Neuron (in vitro differentiated cells): ENCODE measurements at regions not wholly inside any gene's neighbourhood (a gene's known extent, or its start where the extent isn't known, plus 50 kb on each side); places are given as distances from the start of the nearest gene placed in this dataset.

Experiments used
- H2AFZ ChIP-seq: one replicate; pipeline ENCODE4 v1.6.1; 2013; ENCODE audit warnings: low read depth, mild to moderate bottlenecking, inconsistent platforms, low read length, moderate library complexity
- H3K27me3 ChIP-seq: one replicate; pipeline ENCODE4 v1.6.1; 2013; ENCODE audit warnings: low read length; ENCODE audit not compliant: insufficient read depth
- H3K36me3 ChIP-seq: one replicate; pipeline ENCODE4 v1.6.1; 2013; ENCODE audit warnings: low read length; ENCODE audit not compliant: insufficient read depth
- H3K4me1 ChIP-seq: one replicate; pipeline ENCODE4 v1.6.1; 2013; ENCODE audit warnings: low read length; ENCODE audit not compliant: insufficient read depth
- H3K4me3 ChIP-seq: 2 replicates; pipeline ENCODE4 v1.5.1; 2013; ENCODE audit warnings: mild to moderate bottlenecking, low read length, moderate library complexity
- H3K9me3 ChIP-seq: one replicate; pipeline ENCODE4 v1.6.1; 2013; ENCODE audit warnings: low read length

DNA sequence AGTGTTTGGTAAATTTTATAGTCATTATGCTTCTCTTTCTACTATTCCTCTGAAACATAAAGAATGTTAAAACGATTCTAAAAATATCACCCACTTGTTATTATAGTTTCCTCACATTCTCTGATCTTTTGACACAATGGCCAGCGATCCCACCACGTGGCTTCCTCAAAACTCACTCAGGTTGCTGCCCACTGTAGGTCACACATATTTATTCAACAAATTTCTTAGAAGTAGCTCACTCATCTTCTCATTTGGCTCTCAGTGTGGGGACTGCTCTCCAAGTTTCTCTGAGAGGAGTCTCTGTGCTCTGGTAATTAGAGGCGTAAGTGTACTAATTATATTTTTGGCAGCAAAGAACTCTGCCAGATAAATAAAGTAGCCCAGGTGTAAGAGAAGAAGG, 465.4 kb downstream of the CDH11 start:
- no peaks in the 10 kb centered on the region for H3K4me1 ChIP-seq
- no peaks in the 10 kb centered on the region for H3K27me3 ChIP-seq
- no peak overlapping the region for H2AFZ ChIP-seq
- no peaks in the 10 kb centered on the region for H3K36me3 ChIP-seq
- no peaks in the 10 kb centered on the region for H3K9me3 ChIP-seq
- H3K4me3 ChIP-seq, result no peak overlapping the region

DNA sequence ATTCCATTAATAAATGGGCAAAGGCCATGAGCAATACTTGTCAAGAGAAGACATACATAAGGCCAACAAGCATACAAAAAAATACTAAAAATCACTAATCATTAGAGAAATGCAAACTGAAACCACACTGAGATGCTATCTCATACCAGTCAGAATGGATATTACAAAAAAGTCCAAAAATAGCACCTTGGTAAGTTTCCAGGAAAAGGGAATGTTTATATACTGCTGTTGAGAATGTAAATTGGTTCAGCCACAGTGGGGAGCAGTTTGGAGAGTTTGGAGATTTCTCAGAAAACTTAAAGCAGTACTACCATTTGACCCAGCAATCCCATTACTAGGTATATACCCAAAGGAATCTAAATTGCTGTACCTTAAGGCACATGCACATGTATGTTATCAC, 467.7 kb downstream of the CDH11 start:
- no peaks in the 10 kb centered on the region for H3K4me1 ChIP-seq
- no peaks in the 10 kb centered on the region for H3K27me3 ChIP-seq
- H2AFZ ChIP-seq, result no peak overlapping the region
- no peaks in the 10 kb centered on the region for H3K36me3 ChIP-seq
- H3K4me3 ChIP-seq, result no peak overlapping the region
- no peaks in the 10 kb centered on the region for H3K9me3 ChIP-seq

DNA sequence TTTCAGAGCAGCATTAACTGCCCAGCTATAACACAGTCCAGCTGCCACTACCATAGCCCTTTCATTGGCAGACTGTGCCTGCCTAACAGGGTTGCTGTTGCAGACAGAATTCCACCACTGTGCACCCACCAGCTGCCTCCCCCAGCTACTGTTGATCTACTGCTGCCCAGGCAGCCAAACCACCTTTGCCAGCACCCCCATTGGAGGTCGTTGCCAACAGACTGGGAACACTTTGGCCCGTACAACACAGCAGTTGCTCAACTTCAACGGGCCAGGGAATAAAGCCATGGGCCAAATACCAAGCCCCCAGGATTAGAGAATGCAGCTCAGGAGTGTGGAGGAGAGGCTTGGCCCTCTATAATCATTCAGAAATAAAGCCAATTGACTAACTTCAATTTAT, 473.6 kb downstream of the CDH11 start:
- Histone ChIP-seq H3K27me3 (no peaks in the 10 kb centered on the region), H3K4me1 (no peaks in the 10 kb centered on the region), H3K4me3 (no peak overlapping the region), H2AFZ (no peak overlapping the region), H3K36me3 (no peaks in the 10 kb centered on the region), H3K9me3 (no peaks in the 10 kb centered on the region)

- no peaks in the 10 kb centered on the region for H3K4me1 ChIP-seq
- no peak overlapping the region for H2AFZ ChIP-seq
- H3K27me3 ChIP-seq, result no peaks in the 10 kb centered on the region
- no peaks in the 10 kb centered on the region for H3K9me3 ChIP-seq
- H3K4me3 ChIP-seq, result no peak overlapping the region
- no peaks in the 10 kb centered on the region for H3K36me3 ChIP-seq
Measured at GRCh38 chr16:64641343-64641742, 480.5 kb downstream of the CDH11 start.

GRCh38 chr16:64638766-64639165, 483.1 kb downstream of the CDH11 start:
- no peak overlapping the region for H2AFZ ChIP-seq
- H3K4me3 ChIP-seq, result no peak overlapping the region
- no peaks in the 10 kb centered on the region for H3K27me3 ChIP-seq

DNA sequence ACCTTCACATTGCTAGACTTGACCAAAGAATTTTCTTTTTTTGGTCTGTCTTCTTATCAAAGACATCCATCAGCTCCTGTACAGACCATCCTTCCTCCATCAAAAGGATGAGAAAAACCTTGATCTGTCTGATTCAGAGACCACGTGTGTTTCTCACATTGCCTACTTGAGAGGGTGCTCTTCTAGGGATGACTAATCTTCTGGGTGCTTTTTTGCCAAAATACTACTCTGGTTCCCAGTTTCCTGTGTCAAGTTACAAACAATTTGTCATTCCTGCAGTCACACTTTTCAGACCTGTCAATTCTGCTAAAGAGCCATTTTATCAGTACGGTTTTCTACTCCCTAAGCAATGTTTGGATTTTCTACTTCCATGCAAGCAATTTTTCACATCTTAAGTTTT, 492.2 kb downstream of the CDH11 start:
- Histone ChIP-seq H3K9me3 (no peaks in the 10 kb centered on the region), H3K4me1 (no peaks in the 10 kb centered on the region), H3K36me3 (no peaks in the 10 kb centered on the region), H3K27me3 (no peaks in the 10 kb centered on the region), H2AFZ (no peak overlapping the region), H3K4me3 (no peak overlapping the region)

More at GRCh38 chr16:64638766-64639165, 483.1 kb downstream of the CDH11 start:
- Histone ChIP-seq H3K9me3 (no peaks in the 10 kb centered on the region), H3K4me1 (no peaks in the 10 kb centered on the region), H3K36me3 (no peaks in the 10 kb centered on the region)

- H3K4me1 ChIP-seq, result no peaks in the 10 kb centered on the region
- no peak overlapping the region for H2AFZ ChIP-seq
- no peaks in the 10 kb centered on the region for H3K9me3 ChIP-seq
- H3K4me3 ChIP-seq, result no peak overlapping the region
- H3K36me3 ChIP-seq, result no peaks in the 10 kb centered on the region
- no peaks in the 10 kb centered on the region for H3K27me3 ChIP-seq
Measured at GRCh38 chr16:64627781-64628180, 494.1 kb downstream of the CDH11 start.

GRCh38 chr16:64627288-64627687, 494.6 kb downstream of the CDH11 start:
- Histone ChIP-seq H2AFZ (no peak overlapping the region), H3K4me1 (no peaks in the 10 kb centered on the region), H3K27me3 (no peaks in the 10 kb centered on the region), H3K9me3 (no peaks in the 10 kb centered on the region), H3K4me3 (no peak overlapping the region), H3K36me3 (no peaks in the 10 kb centered on the region)

- H3K4me3 ChIP-seq, result no peak overlapping the region
- H2AFZ ChIP-seq, result no peak overlapping the region
- H3K4me1 ChIP-seq, result no peaks in the 10 kb centered on the region
- H3K36me3 ChIP-seq, result no peaks in the 10 kb centered on the region
- H3K9me3 ChIP-seq, result no peaks in the 10 kb centered on the region
- H3K27me3 ChIP-seq, result no peaks in the 10 kb centered on the region
Measured at GRCh38 chr16:64626776-64627175, 495.1 kb downstream of the CDH11 start.

- H3K4me1 ChIP-seq, result no peaks in the 10 kb centered on the region
- H3K27me3 ChIP-seq, result no peaks in the 10 kb centered on the region
- no peaks in the 10 kb centered on the region for H3K9me3 ChIP-seq
- H2AFZ ChIP-seq, result no peak overlapping the region
- H3K4me3 ChIP-seq, result no peak overlapping the region
- H3K36me3 ChIP-seq, result no peaks in the 10 kb centered on the region
Measured at GRCh38 chr16:64621616-64622015, 500.2 kb downstream of the CDH11 start.

DNA sequence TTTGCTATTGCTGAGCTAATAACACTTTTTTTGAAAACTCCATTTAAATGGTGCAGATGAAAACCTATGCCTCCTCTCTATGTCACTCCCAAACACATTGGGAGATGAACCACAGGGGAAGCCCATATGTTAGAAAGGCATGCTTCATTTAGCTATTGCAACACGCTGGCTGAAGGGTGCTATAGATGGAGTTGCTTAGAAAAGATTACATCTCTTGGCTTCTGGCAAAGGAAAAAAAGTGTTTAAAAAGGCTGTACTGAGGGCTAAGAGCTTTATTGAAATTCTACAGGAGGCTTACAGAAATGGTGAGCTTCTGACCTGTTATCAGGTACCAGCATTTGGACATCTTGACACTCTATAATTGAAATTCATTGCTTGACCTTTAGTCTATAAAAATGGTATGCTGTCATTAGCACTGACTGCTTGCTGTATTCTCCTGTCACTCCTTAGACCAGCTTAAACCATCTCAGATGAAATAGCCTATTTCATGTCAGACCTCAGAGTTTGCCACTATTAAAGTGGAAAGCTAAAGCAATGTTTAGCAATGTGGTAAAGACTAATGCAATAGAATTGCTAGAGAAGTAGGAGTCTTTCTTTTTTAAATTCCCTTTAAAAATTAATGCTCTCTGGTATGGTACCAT, 503.9 kb downstream of the CDH11 start:
- Histone ChIP-seq H3K27me3 (no peaks in the 10 kb centered on the region), H3K36me3 (no peaks in the 10 kb centered on the region), H3K4me3 (no peak overlapping the region), H2AFZ (no peak overlapping the region), H3K4me1 (no peaks in the 10 kb centered on the region), H3K9me3 (no peaks in the 10 kb centered on the region)

- H3K4me1 ChIP-seq, result no peaks in the 10 kb centered on the region
- H3K27me3 ChIP-seq, result no peaks in the 10 kb centered on the region
- no peak overlapping the region for H3K4me3 ChIP-seq
- no peaks in the 10 kb centered on the region for H3K9me3 ChIP-seq
- H3K36me3 ChIP-seq, result no peaks in the 10 kb centered on the region
- H2AFZ ChIP-seq, result no peak overlapping the region
Measured at GRCh38 chr16:64615630-64616280, 506.1 kb downstream of the CDH11 start.

DNA sequence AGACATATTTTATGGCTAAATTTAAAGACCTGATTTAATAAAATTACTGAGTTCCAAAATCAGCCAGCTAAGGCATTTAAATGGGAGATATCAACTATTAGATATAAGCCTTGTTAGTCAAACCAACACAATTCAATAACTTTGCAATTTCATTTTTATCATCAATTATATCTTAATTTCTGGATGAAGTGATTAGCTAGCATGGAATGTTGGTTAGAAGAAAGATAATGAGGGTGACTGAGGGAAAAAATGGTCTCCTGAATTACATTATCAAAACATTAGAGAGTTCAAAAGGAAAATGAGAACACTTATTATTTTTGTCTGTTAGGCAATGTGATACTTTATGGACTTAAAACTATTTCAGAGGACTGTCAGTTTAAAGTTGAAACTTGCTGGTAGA, 525.7 kb downstream of the CDH11 start:
- H2AFZ ChIP-seq, result no peak overlapping the region
- H3K4me1 ChIP-seq, result no peaks in the 10 kb centered on the region
- H3K36me3 ChIP-seq, result no peaks in the 10 kb centered on the region
- no peaks in the 10 kb centered on the region for H3K27me3 ChIP-seq
- H3K9me3 ChIP-seq, result no peaks in the 10 kb centered on the region
- no peak overlapping the region for H3K4me3 ChIP-seq

- no peaks in the 10 kb centered on the region for H3K36me3 ChIP-seq
- no peaks in the 10 kb centered on the region for H3K9me3 ChIP-seq
- no peaks in the 10 kb centered on the region for H3K27me3 ChIP-seq
- no peak overlapping the region for H2AFZ ChIP-seq
- peaks cover 6% of the 10 kb centered on the region for H3K4me1 ChIP-seq
- no peak overlapping the region for H3K4me3 ChIP-seq
Measured at GRCh38 chr16:64590513-64590912, 531.4 kb downstream of the CDH11 start.
